ENCODE measurements at regions not wholly inside any gene's neighbourhood (a gene's known extent, or its start where the extent isn't known, plus 50 kb on each side); places are given as distances from the start of the nearest gene placed in this dataset.

- CTCF ChIA-PET, result no interaction called here
- POLR2A ChIA-PET, result no interaction called here
- ATAC-seq, result no peak
- H3K4me3 Mint-ChIP-seq, result no peak overlapping the region
- H3K9me3 Mint-ChIP-seq, result peaks cover 40% of the 10 kb centered on the region
- 0 out of 2 replicates have a peak, but pooled peaks cover 5% of the 10 kb centered on the region for H3K4me1 Mint-ChIP-seq
- no peak for TF ChIP-seq USF1 (CRISPR knock-in tag; IDR thresholded peaks at IDR 0.05)
- TF ChIP-seq HMGA2 (CRISPR knock-in tag; IDR thresholded peaks at IDR 0.05), result no peak
- TF ChIP-seq ZNF138 (CRISPR knock-in tag; conservative IDR thresholded peaks at IDR 0.05), result no peak
- TF ChIP-seq ZNF232 (CRISPR knock-in tag; IDR thresholded peaks at IDR 0.05), result no peak
- TF ChIP-seq PRRX2 (CRISPR knock-in tag; IDR thresholded peaks at IDR 0.05), result no peak
- TF ChIP-seq SMAD4 (CRISPR knock-in tag; IDR thresholded peaks at IDR 0.05), result no peak
- TF ChIP-seq SMAD3 (CRISPR knock-in tag; IDR thresholded peaks at IDR 0.05; ENCODE audit: borderline replicate concordance), result no peak
- no peak for TF ChIP-seq KAT7 (CRISPR knock-in tag; IDR thresholded peaks at IDR 0.05; ENCODE audit: borderline replicate concordance)
- no peak for TF ChIP-seq NR1H2 (CRISPR knock-in tag; IDR thresholded peaks at IDR 0.05)
- TF ChIP-seq MYBL2 (CRISPR knock-in tag; IDR thresholded peaks at IDR 0.05), result no peak
- no peak for TF ChIP-seq TEAD4 (CRISPR knock-in tag; IDR thresholded peaks at IDR 0.05)
- TF ChIP-seq FOXP1 (CRISPR knock-in tag; IDR thresholded peaks at IDR 0.05; ENCODE audit: borderline replicate concordance), result no peak
- TF ChIP-seq PREB (CRISPR knock-in tag; IDR thresholded peaks at IDR 0.05; ENCODE audit: borderline replicate concordance), result no peak
- no peak for TF ChIP-seq TP53 (CRISPR knock-in tag; IDR thresholded peaks at IDR 0.05)
- no peak for TF ChIP-seq NFATC4 (CRISPR knock-in tag; IDR thresholded peaks at IDR 0.05)
- H3K27me3 Mint-ChIP-seq (ENCODE audit: low read depth), result no peaks in the 10 kb centered on the region
- H3K36me3 Mint-ChIP-seq, result peaks cover 6% of the 10 kb centered on the region
- H3K27ac Mint-ChIP-seq, result no peak overlapping the region
- no peak for DNase-seq (ENCODE audit: low spot score)
Measured at GRCh38 chr2:125491663-125492062, 1164.3 kb upstream of the GYPC start.

GRCh38 chr2:125512313-125512712 is 1143.6 kb upstream of the GYPC start:
- ChIA-PET CTCF (no interaction called here), POLR2A (no interaction called here)
- DNase-seq (ENCODE audit: low spot score), result no peak
- TF ChIP-seq ZNF396 (CRISPR knock-in tag; IDR thresholded peaks at IDR 0.05; ENCODE audit: borderline replicate concordance), result no peak
- peak; percentile 93 for TF ChIP-seq HMGA2 (CRISPR knock-in tag; IDR thresholded peaks at IDR 0.05)
- Mint-ChIP-seq H3K27me3 (ENCODE audit: low read depth) (peaks cover 48% of the 10 kb centered on the region), H3K36me3 (peaks cover 33% of the 10 kb centered on the region), H3K4me1 (peaks cover 23% of the 10 kb centered on the region), H3K4me3 (no peak overlapping the region), H3K27ac (no peak overlapping the region), H3K9me3 (peaks cover 51% of the 10 kb centered on the region)
- ATAC-seq, result no peak

- peaks cover 10% of the 10 kb centered on the region for H3K4me1 Mint-ChIP-seq
- no peak overlapping the region for H3K4me3 Mint-ChIP-seq
- peaks cover 23% of the 10 kb centered on the region for H3K27me3 Mint-ChIP-seq (ENCODE audit: low read depth)
- POLR2A ChIA-PET, result no interaction called here
- TF ChIP-seq CTCF (IDR thresholded peaks at IDR 0.05) (peak; percentile 47; the same call in 1 of the 2 replicates), ZNF263 (CRISPR knock-in tag; IDR thresholded peaks at IDR 0.05; ENCODE audit: low read depth) (no peak)
- ATAC-seq (peak; percentile 81), DNase-seq (ENCODE audit: low spot score) (peak; percentile 40)
- peaks cover 78% of the 10 kb centered on the region for H3K9me3 Mint-ChIP-seq
- no peak overlapping the region for H3K27ac Mint-ChIP-seq
- peaks cover 45% of the 10 kb centered on the region for H3K36me3 Mint-ChIP-seq
- CTCF ChIA-PET, result interaction anchor here (0.9 to 1.5 kb wide), 8 partner anchors 10 to 708 kb away, joined by 3 to 12 read pairs (median 3); no protein-coding TSS in a partner anchor
Measured at GRCh38 chr2:125516496-125517109, 1139.4 kb upstream of the GYPC start.

All from WTC11 (cell line).